NCI-H1694 treated with DMSO at 0.1 percent for 48 hours (cell line): ENCODE measurements at regions not wholly inside any gene's neighbourhood (a gene's known extent, or its start where the extent isn't known, plus 50 kb on each side); places are given as distances from the start of the nearest gene placed in this dataset.
A peak's percentile ranks its signal among the peaks of the same experiment; 100 is the strongest.
"Not testable (repeated sequence)": the region's sequence is repeated elsewhere in the genome, so short reads cannot be mapped to it uniquely, and the experiment has no call there.

Experiments
- DNase-seq: peaks from one replicate; lab custom pipeline; 2025; lab: John Stamatoyannopoulos, UW

DNA sequence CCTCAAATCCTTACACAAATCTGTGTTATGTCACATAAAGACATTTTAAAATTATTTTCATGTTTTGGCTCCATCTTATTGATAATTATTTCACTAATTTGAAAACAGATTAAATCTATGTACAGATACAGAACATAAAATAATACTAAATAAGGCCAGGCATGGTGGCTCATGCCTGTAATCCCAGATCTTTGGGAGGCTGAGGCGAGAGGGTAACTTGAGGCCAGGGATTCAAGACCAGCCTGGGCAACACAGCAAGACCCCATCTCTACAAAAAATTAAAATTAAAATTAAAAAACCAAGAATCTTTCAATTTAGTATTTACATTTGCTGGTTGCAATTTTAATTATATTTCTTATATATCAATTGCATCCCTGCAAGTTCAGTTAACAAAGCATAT is 246.4 kb upstream of the MKLN1 start:
- DNase-seq = no peak

DNA sequence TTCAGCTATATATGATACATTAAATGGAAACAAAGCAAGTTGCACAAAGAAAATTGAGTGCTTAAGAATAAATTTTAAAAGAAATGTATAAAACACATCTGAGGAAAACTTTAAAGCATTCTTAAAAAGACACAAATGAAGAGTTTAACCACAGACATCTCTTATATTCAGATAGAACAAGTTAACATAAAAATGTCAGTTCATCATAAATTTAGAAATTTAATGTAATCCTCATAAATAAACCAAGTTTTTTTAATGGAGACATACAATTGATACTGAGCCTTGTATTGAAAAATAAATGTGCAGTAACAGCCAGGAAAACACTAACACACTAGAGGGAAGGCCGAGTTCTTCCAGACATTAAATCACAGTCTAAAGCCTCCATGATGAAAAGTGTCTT is 243.9 kb upstream of the MKLN1 start:
- no peak for DNase-seq

DNA sequence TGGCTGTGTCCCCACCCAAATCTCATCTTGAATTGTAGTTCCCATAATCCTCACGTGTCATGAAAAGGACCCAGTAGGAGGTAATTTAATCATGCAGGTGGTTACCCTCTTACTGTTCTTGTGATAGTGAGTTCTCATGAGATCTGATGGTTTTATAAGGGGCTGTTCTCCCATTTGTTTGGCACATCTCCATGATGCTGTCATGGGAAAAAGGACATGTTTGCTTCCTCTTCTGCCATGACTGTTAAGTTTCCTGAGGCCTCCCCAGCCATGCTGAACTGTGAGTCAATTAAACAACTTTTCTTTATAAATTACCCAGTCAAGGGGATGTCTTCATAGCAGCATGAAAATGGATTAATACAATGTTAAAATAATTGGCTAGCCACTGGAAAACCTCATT is 243.3 kb upstream of the MKLN1 start:
- DNase-seq = not testable (repeated sequence)

DNA sequence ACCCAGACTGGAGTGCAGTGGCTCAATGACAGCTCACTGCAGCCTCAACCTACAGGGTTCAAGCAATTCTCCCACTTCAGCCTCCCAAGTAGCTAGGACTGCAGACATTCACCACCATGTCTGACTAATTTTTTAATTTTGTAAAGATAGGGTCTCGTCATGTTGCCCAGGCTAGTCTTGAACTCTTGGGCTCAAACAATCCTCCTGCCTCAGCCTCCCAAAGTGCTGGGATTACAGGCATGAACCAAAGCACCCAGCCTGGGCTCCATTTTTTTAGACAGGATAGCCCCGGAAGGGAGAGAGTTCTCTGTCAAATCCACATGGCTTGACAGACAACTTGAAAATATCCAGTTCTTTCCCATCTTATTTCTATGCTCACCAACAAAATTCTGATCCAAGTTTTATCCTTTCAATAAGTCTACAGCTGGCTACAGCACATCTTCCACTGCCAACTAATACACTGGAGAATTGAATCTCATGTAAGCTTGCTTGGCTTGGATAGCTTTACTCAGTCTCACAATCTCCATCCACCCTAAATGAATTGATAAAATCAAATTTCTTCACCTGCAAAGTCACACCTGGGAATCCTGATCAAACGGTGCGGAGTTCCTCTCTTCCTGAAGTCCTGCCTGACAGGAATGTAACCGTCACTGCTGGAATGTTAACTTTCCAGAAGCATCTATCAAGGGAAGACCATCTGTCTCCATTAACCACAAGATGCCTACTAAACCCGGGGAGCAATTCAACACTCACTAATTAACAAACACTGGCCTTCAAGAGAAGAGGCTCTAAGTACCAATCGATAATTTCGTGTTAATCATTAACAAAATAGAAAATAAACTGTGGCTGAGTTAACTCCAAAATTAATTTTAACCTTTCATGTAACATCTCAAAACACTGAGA is 239.7 kb upstream of the MKLN1 start:
- no peak for DNase-seq

DNA sequence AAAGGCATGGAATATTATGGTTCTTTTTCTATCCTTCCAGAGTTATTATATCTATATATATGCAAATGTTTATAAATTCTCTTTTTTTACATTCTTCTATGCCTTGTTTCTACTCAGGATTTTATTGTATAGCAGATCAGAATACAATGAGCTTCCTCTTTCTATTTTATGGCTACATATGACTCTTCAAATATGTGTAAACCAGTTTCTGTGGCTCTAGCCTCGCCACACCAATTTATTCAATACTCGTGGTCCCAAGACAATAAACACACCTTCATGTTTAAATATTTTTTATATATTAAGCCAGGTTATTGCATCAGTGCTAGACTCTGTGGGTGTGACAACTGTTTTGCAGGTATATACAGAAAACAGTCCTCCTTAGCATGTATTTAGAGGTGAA is 237.5 kb upstream of the MKLN1 start:
- no peak for DNase-seq

DNA sequence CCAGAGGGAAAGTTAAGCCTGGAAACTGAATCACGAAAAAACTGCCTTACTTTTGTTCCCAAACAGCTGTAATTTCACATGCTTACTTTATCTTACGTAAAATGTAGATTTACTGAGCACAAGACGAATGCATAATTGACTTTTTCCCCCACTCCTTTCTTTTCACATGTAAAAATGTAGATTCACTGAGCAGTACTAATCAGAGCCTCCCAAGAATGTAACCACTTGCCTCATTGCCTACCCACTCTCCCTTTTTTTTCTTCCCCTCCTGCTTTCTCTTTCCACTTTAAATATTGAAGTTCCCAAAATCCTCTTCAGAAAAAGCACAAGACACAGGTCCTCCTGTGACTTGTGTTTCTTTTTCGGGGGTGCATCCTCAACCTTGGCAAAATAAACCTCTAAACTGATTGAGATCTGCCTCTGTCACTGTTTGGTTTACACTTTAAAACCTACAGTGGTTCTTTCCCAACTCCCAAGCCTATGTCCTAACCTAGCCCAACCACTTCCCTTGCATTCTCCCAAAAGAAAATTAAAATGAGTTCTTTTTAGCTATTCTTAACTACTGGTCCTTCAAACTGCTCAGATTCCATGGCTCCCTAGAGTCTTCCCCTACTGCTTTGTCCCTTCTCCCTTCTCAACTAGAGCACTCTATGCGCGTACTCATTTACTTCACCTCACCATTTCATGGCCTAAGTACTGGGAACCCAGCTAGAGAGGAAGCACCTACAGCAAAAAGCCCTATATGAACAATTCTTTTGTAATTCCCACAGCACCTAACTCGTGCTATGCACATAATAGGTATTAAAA is 236.6 kb upstream of the MKLN1 start:
- DNase-seq = no peak

DNA sequence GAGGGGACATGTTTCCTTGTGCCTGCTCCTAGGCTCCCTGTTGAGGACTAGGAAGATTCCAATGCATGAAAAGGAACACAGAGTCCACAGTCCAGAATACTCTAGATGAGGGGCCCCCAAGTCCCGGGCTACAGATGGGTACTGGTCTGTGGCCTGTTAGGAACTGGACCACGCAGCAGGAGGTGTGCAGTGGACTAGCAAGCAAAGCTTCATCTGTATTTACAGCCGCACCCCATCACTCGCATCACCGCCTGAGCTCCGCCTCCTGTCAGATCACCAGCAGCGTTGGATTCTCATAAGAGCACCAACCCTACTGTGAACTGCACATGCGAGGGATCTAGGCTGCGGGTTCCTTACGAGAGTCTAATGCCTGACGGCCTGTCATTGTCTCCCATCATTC is 233.0 kb upstream of the MKLN1 start:
- DNase-seq = no peak

DNA sequence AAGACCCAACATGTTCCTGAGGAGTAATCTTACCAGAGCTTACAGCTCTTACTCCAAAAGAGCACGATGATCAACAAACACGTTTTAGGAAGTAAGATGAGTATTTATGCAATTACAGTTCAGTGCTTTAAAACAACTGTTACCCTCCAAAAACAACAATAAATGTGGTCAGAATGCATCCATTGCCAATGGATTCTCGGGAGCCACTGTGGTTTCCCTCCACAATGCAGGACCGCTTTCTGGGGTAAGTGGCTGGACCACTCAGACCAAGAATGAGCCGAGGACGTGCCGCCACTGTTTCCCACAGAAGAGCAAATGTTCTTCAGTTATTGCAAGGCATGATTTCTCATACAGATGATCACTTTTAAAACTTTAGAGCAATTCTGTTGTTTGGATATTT is 232.3 kb upstream of the MKLN1 start:
- DNase-seq = no peak

DNA sequence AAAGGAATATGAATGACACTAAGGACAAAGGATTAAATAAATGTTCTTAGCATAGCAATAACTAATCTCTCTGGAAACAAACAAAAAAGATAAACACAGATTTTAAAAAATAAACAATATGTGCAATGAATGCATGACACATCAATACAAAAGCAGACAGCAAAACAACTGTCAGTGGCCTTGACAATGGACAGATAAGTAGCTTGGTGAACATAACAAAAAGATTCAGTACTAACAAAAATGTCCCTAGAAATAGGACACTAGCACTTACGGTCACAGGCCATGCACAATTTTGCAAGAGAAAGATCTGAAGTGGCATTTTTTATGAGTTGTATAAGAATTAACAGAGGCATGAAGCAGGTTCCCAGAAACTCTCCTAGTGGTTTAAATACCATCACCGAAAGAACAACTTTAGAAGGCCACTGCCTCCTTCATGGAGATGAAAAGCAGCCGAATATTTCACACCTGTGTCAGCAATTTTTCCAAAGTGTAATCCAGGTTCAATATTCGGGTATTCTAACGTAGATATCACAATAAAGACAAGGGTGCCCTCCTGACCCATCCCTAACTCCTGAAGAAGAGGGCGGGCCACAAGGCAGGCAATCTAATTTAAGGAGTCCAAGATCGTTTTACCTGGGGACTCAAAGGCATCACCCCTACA is 231.3 kb upstream of the MKLN1 start:
- DNase-seq = no peak

DNA sequence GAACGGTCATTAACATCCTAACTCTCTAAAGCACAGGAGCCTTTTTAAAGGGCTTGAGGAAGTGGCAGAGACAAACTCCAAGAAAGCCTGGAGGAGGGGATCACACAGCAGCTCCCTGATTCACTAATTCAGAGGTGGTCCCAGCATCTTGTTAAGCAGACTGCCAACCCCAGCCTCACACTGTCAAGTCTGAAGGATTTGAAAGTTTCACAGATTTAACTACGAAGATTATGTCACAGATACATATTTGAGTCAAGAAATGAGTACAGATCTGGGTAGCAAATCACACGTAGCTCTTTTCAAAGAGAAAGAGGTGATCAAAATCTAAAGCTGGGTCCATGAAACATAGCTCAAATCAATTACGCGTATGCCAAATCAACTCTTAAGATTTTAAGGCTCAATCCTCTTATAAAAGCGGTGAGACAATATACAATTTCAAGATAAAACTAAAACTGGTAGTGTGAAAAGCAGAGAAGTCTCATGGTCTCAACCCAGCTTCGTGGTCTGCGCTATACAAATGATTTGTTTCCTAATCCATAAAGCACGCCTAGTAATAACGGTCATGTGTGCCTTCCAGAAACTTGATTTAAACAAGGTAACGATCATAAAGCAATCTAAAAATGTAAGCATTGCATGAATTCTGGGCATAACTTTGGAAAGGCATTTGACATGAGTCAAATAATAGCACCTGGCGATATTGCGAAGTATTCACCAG is 229.9 kb upstream of the MKLN1 start:
- no peak for DNase-seq

DNA sequence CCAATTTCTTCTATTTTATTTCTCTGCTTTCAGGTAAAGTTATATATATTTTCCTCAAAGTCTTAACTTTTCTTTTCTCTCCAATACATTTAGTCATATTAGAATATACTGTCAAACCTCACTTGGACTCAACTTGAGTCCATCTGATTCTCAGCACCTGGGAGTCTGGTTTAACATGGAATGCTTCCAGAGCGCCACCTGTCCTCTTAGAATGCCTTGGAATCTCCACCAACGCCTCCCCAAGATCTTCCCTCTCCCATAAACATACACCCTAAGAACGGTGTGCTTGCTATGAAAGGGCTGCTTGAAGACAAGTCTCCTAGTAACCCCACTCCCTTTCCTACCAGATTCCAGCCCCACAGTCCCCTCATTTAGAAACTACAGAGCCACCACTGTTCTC is 229.1 kb upstream of the MKLN1 start:
- DNase-seq = no peak

DNA sequence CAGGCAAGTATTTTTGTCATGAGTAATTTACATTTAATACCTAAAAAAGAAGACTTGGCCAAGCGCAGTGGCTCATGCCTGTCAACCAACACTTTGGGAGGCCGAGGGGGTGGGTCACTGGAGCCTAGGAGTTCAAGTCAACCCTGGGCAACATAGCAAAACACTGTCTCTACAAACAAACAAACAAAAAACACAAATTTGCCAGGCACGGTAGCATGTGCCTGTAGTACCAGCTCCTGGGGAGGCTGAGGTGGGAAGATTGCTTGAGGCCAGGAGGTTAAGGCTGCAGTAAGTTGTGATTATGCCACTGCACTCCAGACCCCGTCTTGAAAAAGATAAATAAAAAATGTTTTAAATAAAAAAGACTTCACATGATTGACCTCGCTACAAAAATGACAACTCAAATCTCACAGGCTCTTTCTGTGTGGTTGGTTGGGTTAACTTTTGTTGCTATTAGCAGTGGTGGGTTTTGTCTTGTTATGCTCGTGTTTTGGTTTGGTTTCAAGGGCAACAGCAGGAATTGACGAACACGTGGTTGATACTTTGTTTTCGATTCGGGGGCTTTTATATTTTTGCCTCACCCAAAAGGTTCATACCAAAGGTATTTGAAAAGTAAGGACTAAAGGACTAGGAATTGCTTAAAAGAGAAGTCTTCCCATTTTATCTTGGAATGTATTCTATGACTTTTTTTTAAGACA is 227.2 kb upstream of the MKLN1 start:
- DNase-seq = no peak

DNA sequence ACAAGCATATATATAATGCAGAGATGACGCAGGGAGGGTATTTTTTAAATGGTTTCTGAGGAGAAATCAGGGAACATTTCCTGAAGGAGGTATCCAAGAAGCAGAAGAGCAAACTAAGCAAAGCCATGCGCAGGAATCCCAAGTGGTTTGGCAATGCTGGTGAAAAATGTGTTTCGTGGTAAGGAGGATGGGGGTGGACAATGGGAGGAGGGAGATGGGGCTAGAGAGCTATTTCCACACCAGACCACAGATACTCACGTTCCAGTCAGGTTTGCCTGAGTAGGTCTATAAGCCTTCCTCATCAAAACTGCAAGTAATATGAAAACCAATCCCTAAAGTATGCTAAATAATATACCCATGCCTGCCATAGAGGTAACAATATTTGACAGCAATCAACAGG is 223.7 kb upstream of the MKLN1 start:
- DNase-seq = no peak

DNA sequence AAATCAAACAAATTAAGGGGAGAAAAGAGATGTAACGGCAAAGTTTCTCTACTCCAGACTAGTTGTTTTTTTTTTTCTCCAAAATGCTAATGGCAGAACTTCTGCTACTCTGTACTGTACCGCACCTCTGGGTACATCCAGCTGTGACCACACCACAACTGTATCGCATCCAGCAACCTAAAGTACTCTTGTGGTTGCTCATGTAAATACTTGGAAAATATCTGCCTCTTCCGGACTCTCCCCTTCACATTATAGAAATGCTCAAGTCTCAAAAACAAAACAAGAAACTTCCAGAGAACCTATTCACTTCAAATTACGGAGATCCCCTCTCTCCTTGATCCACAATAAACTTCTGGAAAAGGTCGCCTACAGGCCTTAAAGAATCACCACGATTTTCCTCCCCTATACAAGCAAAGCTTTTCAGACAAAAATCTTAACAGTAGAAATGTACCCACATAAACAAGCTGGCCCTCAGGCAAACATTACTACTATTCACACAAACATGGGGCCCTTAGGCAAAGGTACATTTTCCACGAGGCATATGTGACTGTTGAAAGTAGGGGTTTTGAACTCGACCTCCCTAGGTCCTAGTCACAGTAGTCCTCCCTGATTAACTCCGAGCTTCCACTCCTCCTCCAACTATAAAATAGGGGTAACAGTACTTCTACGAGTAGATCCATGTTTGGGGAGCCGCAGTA is 222.9 kb upstream of the MKLN1 start:
- no peak for DNase-seq

DNA sequence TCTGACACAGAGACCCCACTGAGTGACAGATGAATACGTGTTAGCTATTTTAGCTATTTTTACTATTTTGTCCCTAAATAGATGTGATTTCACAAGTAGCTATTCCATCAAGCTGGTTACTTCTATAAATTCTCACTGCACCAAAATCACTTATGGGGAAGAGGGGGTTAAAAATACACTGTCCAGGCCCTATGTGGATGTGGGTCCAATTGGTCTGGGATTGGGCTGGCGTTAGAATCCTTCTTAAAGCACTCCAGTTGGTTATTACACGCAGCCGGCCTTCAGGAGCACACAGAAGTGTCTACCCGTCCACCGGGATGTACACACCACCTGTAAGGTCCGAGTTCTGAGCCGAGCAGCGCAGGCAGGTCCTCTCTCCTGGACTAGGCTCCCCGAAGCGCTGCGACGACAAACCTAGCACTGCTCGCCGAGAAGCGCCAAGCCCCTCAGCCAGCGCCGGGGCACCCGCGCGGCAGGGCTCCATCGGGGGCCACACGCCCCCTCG is 222.3 kb upstream of the MKLN1 start:
- no peak for DNase-seq

DNA sequence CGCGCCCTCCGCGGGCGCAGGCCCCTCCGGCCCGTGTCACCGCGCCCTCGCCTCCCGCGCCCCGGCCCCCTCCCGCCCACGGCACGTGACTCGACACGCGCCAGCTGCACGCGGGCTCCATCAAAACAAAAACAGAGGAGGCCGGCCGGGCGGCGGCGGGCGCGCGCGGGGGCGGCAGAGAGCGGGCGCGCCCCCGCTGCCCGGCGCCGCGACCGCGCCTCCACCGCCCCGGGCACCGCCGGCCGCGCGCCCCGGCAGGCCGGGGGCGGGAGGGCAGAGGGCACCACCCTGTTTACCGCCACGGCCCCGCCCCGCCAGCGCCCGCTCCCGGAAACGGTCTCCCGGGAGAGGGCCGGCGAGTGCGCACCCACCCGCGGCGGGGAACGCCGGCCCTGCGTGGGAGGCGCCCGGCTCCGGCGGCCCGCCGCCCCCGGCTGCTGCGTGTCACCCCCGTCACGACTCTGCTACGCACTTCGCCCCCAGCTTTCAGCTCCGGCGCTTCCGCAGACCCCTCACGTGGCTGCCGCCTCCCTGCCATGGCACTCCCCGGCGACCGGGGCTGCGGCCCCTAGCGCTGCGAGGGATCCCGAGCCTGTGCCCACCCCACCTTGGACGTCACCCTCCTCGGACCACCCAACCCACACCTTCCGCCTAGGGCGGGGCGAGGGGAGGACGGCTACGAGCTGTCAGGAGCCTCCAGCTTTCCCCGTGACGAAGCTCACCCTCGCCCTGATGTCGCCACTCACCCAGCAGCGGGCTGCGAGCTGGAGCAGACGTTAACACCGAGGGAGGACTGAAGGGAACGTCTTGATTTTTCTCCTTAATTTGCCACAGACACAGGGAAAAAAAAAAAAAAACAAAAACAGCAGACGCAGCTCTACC is 221.6 kb upstream of the MKLN1 start:
- DNase-seq = no peak

DNA sequence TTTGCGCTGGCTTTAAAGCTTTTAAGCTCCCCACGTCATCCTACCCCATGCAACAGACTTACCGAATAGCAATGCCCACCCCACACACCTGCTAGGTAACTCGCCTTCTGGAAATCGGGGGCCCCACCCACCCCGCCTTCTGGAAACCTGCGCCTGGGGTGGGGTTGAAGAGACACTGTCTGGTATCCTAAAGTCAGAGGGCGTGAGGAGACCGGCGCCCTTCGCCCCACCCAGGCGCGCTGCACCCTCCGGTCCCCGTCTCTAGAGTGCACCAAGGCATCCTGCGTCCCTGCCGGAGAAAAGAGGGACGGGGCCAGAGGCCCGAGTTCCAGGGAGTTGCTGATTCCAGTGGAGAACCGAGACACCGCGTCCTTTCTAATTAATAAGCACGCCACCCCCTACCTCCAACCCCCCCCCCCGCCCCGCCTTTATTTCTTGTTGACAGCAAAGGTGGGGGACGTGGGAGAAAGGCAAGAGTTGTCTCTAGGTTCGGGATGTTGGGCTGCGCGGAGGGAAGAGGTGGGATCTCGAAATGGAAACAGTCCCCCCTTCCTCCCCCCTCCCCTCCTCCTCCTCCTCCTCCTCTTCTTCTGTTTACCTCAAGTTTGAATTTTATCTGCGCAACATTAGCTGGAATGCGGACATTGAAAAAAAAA is 220.9 kb upstream of the MKLN1 start:
- DNase-seq = no peak

DNA sequence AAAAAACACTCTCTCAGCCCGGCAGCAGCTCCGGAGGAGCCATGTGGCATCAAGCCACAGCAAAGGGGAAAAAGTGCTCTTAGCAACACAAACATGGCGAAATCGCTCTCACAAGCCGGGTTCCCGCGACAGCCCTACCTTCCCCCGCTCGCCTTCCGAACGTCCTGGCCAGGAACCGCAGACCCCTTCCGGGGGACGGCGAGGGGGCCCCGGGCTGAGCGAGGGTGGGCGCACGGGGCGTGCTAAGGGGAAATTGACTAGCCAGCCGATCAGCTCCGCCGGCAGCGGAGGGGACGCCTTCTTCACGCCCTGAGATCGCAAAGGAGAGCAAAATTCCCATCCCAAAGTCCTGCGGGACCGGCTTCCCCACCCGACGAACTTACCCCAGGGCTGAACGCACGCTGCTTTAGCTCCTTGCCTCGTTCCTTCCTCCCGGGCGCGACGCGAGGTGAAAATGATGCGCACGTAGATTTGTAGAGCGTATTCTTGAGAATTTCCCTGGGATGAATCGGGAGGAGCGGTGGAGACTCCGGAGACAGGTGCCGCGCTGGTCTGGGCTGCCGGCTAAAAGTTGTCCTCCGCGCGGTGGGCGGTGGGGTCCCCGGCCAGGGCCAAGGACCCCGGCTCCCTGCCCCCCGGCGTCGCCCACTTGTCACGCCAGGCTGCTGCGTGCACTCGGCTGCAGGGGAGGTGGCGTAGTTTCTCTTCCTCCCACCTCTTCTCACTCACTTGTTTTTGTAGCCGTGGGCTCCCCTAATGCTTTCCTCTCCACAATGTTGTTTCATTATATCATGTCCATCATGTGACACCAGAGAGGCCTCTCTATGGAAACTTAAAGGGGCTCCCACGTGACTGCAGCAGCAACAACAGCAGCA is 220.1 kb upstream of the MKLN1 start:
- peak; percentile 35 for DNase-seq
